Lower leg skin (tissue), 3 donors: ENCODE measurements at regions not wholly inside any gene's neighbourhood (a gene's known extent, or its start where the extent isn't known, plus 50 kb on each side); places are given as distances from the start of the nearest gene placed in this dataset.

Experiments used
- POLR2A ChIP-seq, 2 donors: fragments of 450-650 bp; IDR thresholded peaks; one replicate each; pipeline ENCODE4 v1.6.1; 2016 to 2017; ENCODE audit warnings: antibody characterized with exemption in 2 of 2, mild to moderate bottlenecking in 1 of 2, moderate library complexity in 1 of 2
- TF ChIP-seq, protein P1 (sequence below), 3 donors: fragments of 450-650 bp; IDR thresholded peaks; one replicate each; pipeline ENCODE4 v1.5.1; 2016; ENCODE audit warnings: antibody characterized with exemption in 3 of 3, mild to moderate bottlenecking in 3 of 3, moderate library complexity in 2 of 3

DNA sequence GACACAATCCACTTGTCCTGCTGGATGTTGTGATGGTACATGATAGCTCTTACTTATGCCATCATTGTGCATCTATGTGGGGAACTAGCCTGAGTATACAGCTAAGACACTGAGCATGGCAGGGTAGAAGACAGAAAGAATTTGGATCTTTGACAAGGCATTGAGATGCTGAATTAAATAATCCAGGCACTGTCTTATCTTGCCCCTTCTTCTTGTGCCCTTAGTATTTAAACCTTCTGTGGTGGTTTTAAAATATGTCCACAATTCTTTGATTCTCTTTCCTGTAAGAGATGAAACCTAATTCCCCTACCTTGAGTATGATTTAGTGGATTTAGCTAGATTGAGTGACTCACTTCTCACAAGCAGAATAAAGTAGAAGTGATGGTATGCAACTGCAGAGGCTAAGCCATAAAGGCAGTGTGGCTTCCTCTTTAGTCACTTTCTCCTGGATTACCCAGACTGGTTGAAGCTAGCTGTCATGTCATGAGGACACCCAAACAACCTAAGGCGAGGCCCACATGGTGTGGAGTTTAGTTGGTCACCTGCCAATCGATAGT lies 174.0 kb upstream of the NREP start:
- TF ChIP-seq, protein P1, sequence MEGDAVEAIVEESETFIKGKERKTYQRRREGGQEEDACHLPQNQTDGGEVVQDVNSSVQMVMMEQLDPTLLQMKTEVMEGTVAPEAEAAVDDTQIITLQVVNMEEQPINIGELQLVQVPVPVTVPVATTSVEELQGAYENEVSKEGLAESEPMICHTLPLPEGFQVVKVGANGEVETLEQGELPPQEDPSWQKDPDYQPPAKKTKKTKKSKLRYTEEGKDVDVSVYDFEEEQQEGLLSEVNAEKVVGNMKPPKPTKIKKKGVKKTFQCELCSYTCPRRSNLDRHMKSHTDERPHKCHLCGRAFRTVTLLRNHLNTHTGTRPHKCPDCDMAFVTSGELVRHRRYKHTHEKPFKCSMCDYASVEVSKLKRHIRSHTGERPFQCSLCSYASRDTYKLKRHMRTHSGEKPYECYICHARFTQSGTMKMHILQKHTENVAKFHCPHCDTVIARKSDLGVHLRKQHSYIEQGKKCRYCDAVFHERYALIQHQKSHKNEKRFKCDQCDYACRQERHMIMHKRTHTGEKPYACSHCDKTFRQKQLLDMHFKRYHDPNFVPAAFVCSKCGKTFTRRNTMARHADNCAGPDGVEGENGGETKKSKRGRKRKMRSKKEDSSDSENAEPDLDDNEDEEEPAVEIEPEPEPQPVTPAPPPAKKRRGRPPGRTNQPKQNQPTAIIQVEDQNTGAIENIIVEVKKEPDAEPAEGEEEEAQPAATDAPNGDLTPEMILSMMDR (IDR thresholded peaks at IDR 0.05), result no peak
- TF ChIP-seq POLR2A (IDR thresholded peaks at IDR 0.05), result no peak
